ENCODE measurements at regions not wholly inside any gene's neighbourhood (a gene's known extent, or its start where the extent isn't known, plus 50 kb on each side); places are given as distances from the start of the nearest gene placed in this dataset.

GRCh38 chr11:38461751-38462150 lies 1863.7 kb upstream of the RAG2 start:
- no peak overlapping the region for H3K4me3 Mint-ChIP-seq
- TF ChIP-seq CTCF (conservative IDR thresholded peaks at IDR 0.05) = no peak
- WGBS (ENCODE audit: extremely low coverage, insufficient read length, low lambda C conversion rate) = no CpG with 5 or more reads among the region's 6 CpGs
- no peak overlapping the region for H2BK5ac ChIP-seq (ENCODE audit: insufficient read length, low read length)
- no peak overlapping the region for H2BK12ac ChIP-seq (ENCODE audit: insufficient read length, low read depth, low read length)
- no peak overlapping the region for H2BK120ac ChIP-seq (ENCODE audit: low read depth, low read length, poor library complexity, severe bottlenecking)
- no peaks in the 10 kb centered on the region for H3K9me3 Mint-ChIP-seq
- H4K5ac ChIP-seq (ENCODE audit: insufficient read length, low read depth, low read length) = no peak overlapping the region
- no peaks in the 10 kb centered on the region for H3K23me2 ChIP-seq (ENCODE audit: insufficient read length, low read depth, low read length, poor library complexity, severe bottlenecking)
- no peak for DNase-seq
- H4K8ac ChIP-seq (replicated peaks; ENCODE audit: insufficient read length, low read depth, low read length) = no peak overlapping the region
- H3K4me1 ChIP-seq (ENCODE audit: insufficient read depth, low read length) = no peaks in the 10 kb centered on the region
- no peak overlapping the region for H2BK15ac ChIP-seq (ENCODE audit: low read depth, low read length)
- H3K27me3 Mint-ChIP-seq (ENCODE audit: low read depth) = no peaks in the 10 kb centered on the region
- H3K18ac ChIP-seq (ENCODE audit: insufficient read length, low read depth, low read length) = no peak overlapping the region
- H3K23ac ChIP-seq (ENCODE audit: insufficient read length, low read depth, low read length) = no peak overlapping the region
- H3K79me1 ChIP-seq (ENCODE audit: insufficient read depth, low read depth, low read length, poor library complexity, severe bottlenecking) = no peaks in the 10 kb centered on the region
- H3K14ac ChIP-seq (ENCODE audit: insufficient read depth, low read length) = no peak overlapping the region
- H3K4me1 Mint-ChIP-seq = no peaks in the 10 kb centered on the region
- no peak overlapping the region for H3K4me2 ChIP-seq (ENCODE audit: insufficient read depth, insufficient read length, low read length)
- no peak overlapping the region for H3T11ph ChIP-seq (ENCODE audit: low read length)
- no peak overlapping the region for H2BK20ac ChIP-seq (ENCODE audit: low read depth, low read length, poor library complexity, severe bottlenecking)
- H3K79me2 ChIP-seq (ENCODE audit: insufficient read depth, low read length) = no peaks in the 10 kb centered on the region
- H3K9ac ChIP-seq (ENCODE audit: extremely low read depth, insufficient read length, low read length) = no peak overlapping the region
- no peak overlapping the region for H3K56ac ChIP-seq (ENCODE audit: insufficient read length, low read depth, low read length)
- H3K36me3 Mint-ChIP-seq (ENCODE audit: insufficient read depth in 1 of 3, low read depth in 3 of 3) = no peaks in the 10 kb centered on the region
- H4K20me1 ChIP-seq (ENCODE audit: control insufficient read depth, insufficient read depth, insufficient read length) = no peaks in the 10 kb centered on the region
- no peak overlapping the region for H3K27ac Mint-ChIP-seq
- H3K4ac ChIP-seq (ENCODE audit: low read depth, low read length) = no peak overlapping the region
- H3K27ac ChIP-seq (ENCODE audit: insufficient read length, low read depth, low read length) = no peak overlapping the region
- H3K27me3 ChIP-seq (ENCODE audit: insufficient read depth, low read length) = no peaks in the 10 kb centered on the region
- no peak overlapping the region for H4K91ac ChIP-seq (ENCODE audit: insufficient read length, low read depth, low read length)
- H2AFZ ChIP-seq (ENCODE audit: low read length) = no peak overlapping the region
- no peaks in the 10 kb centered on the region for H3K9me3 ChIP-seq (ENCODE audit: control insufficient read depth, low read depth, low read length)
- H2AK5ac ChIP-seq (ENCODE audit: insufficient read length, low read length) = no peak overlapping the region
